Peyer's patch (tissue), 4 donors: ENCODE measurements at regions not wholly inside any gene's neighbourhood (a gene's known extent, or its start where the extent isn't known, plus 50 kb on each side); places are given as distances from the start of the nearest gene placed in this dataset.

ENCODE experiments used
- POLR2A ChIP-seq, 2 donors: fragments of 450-650 bp; IDR thresholded peaks; one replicate each; pipeline ENCODE4 v1.5.1; 2017; ENCODE audit warnings: antibody characterized with exemption in 2 of 2, mild to moderate bottlenecking in 2 of 2, moderate library complexity in 2 of 2
- TF ChIP-seq, protein P1 (sequence below), 6 experiments: fragments of 450-650 bp in 4 of 6; fragments of 200-600 bp in 2 of 6; sonication (generic) in 1 of 6; IDR thresholded peaks; one replicate each; pipeline ENCODE4 v1.5.1; 2017 to 2019; ENCODE audit warnings: antibody characterized with exemption in 6 of 6, mild to moderate bottlenecking in 3 of 6, moderate library complexity in 1 of 6

DNA sequence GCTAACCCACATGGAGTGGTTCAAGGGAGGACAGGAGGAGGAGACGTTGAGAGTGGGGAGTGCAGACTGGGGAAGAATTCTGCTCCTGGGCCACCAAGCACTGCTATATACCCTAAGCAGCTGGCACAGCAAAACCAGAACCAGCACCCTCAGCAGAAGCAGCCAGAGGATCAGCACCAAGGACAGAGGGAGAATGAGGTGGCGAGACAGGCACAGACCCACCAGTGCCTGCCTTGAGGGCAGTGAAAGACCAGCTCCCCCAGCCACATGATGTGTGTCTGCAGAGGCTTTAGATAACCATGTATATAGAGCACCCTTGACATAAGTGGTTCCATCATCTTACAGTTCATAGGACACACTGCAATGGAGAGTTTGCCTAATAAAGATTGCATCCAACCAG, 319.0 kb downstream of the GABRB3 start:
- TF ChIP-seq, protein P1, sequence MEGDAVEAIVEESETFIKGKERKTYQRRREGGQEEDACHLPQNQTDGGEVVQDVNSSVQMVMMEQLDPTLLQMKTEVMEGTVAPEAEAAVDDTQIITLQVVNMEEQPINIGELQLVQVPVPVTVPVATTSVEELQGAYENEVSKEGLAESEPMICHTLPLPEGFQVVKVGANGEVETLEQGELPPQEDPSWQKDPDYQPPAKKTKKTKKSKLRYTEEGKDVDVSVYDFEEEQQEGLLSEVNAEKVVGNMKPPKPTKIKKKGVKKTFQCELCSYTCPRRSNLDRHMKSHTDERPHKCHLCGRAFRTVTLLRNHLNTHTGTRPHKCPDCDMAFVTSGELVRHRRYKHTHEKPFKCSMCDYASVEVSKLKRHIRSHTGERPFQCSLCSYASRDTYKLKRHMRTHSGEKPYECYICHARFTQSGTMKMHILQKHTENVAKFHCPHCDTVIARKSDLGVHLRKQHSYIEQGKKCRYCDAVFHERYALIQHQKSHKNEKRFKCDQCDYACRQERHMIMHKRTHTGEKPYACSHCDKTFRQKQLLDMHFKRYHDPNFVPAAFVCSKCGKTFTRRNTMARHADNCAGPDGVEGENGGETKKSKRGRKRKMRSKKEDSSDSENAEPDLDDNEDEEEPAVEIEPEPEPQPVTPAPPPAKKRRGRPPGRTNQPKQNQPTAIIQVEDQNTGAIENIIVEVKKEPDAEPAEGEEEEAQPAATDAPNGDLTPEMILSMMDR (IDR thresholded peaks at IDR 0.05), result no peak
- TF ChIP-seq POLR2A (IDR thresholded peaks at IDR 0.05), result no peak
